Ovary (tissue), 7 donors: ENCODE measurements at regions not wholly inside any gene's neighbourhood (a gene's known extent, or its start where the extent isn't known, plus 50 kb on each side); places are given as distances from the start of the nearest gene placed in this dataset.
A peak's percentile ranks its signal among the peaks of the same experiment; 100 is the strongest.

Experiments
- DNase-seq, 5 donors: peaks; one replicate each; pipeline ENCODE4 v3.0.0-alpha.2; 2019 to 2020
- H3K27ac ChIP-seq, 2 donors: fragments of 200-600 bp; one replicate each; pipeline versions ENCODE4 v1.5.1 to v1.8.0; 2019 to 2022
- H3K27me3 ChIP-seq: fragments of 200-600 bp; one replicate; pipeline ENCODE4 v1.8.0; 2022
- H3K36me3 ChIP-seq: fragments of 200-600 bp; sonication (generic); one replicate; pipeline ENCODE4 v1.5.1; 2019
- H3K4me1 ChIP-seq: one replicate; pipeline ENCODE4 v1.8.1; 2013; ENCODE audit warnings: mild to moderate bottlenecking, moderate library complexity; ENCODE audit not compliant: insufficient read depth
- H3K4me3 ChIP-seq: fragments of 200-600 bp; sonication (generic); one replicate; pipeline ENCODE4 v1.5.1; 2017
- H3K9me3 ChIP-seq, 2 donors: fragments of 200-600 bp in 1 of 2; sonication (generic) in 1 of 2; one replicate each; pipeline versions ENCODE4 v1.5.1 to v1.8.1; 2013 to 2019; ENCODE audit warnings: mild to moderate bottlenecking in 1 of 2, moderate library complexity in 1 of 2
- EP300 ChIP-seq: sonication (generic); formaldehyde crosslinking; IDR thresholded peaks from one replicate; pipeline ENCODE4 v1.6.1; 2017; ENCODE audit warnings: antibody characterized with exemption
- POLR2A ChIP-seq: fragments of 450-650 bp; IDR thresholded peaks from one replicate; pipeline ENCODE4 v1.6.1; 2017; ENCODE audit warnings: antibody characterized with exemption, mild to moderate bottlenecking, moderate library complexity
- whole genome bisulfite sequencing, 3 donors: extraction: QIAGEN DNeasy Blood & Tissue Kit in 1 of 3; methylation state at CpG; one replicate each; pipeline versions ENCODE4 v1.1.5 to v1.1.7; 2013 to 2017; 5-methylcytosine and 5-hydroxymethylcytosine counted together
- intact Hi-C, 4 donors: fragments of 100-400 bp; cut with DNase I; formaldehyde crosslinking; loops; one replicate each; pipeline versions ENCODE4 v1.11.0 to v1.15.1; 2022 to 2023
- TF ChIP-seq, protein P1 (sequence below), 3 donors: fragments of 450-650 bp in 2 of 3; fragments of 200-600 bp in 1 of 3; IDR thresholded peaks; one replicate each; pipeline versions ENCODE4 v1.5.1 to v1.8.0; 2016 to 2022; ENCODE audit warnings: antibody characterized with exemption in 3 of 3, mild to moderate bottlenecking in 1 of 3
- donor health status: DM: no; HTN: no; CAD: no; lungs with moderate emphysema.
- donor health status: DM: no; HTN: no; CAD: no.
- donor health status: Bipolar disorder and iron deficiency.
- donor health status: DM: no; HTN: no; CAD: no.
- donor health status: DM: yes; HTN: yes; CAD: no.

GRCh38 chr6:137999815-138000214 lies 107.4 kb downstream of the PERP start:
- H3K4me1 ChIP-seq = no peaks in the 10 kb centered on the region
- intact Hi-C loops = loop anchor here in 1 of 4 donors (10.0 kb wide), 1 partner anchor 105 kb away; the partner anchor contains the start of gene PERP
- no peak overlapping the region for H3K27ac ChIP-seq
- H3K27me3 ChIP-seq = no peaks in the 10 kb centered on the region
- no peak overlapping the region for H3K4me3 ChIP-seq
- no peak for DNase-seq
- H3K9me3 ChIP-seq = no peaks in the 10 kb centered on the region
- H3K36me3 ChIP-seq = no peaks in the 10 kb centered on the region
- 60 to 73% (median 65%) methylated on average over 5 of the region's 5 CpGs for WGBS, 3 donors
- TF ChIP-seq, protein P1, sequence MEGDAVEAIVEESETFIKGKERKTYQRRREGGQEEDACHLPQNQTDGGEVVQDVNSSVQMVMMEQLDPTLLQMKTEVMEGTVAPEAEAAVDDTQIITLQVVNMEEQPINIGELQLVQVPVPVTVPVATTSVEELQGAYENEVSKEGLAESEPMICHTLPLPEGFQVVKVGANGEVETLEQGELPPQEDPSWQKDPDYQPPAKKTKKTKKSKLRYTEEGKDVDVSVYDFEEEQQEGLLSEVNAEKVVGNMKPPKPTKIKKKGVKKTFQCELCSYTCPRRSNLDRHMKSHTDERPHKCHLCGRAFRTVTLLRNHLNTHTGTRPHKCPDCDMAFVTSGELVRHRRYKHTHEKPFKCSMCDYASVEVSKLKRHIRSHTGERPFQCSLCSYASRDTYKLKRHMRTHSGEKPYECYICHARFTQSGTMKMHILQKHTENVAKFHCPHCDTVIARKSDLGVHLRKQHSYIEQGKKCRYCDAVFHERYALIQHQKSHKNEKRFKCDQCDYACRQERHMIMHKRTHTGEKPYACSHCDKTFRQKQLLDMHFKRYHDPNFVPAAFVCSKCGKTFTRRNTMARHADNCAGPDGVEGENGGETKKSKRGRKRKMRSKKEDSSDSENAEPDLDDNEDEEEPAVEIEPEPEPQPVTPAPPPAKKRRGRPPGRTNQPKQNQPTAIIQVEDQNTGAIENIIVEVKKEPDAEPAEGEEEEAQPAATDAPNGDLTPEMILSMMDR (IDR thresholded peaks at IDR 0.05) = no peak
- TF ChIP-seq EP300 (no peak), POLR2A (no peak)

GRCh38 chr6:138000941-138001340 lies 106.3 kb downstream of the PERP start:
- DNase-seq = no peak
- H3K36me3 ChIP-seq = no peaks in the 10 kb centered on the region
- no peaks in the 10 kb centered on the region for H3K27me3 ChIP-seq
- TF ChIP-seq, protein P1 (IDR thresholded peaks at IDR 0.05) = no peak
- TF ChIP-seq EP300 (no peak), POLR2A (no peak)
- H3K9me3 ChIP-seq = no peaks in the 10 kb centered on the region
- no peaks in the 10 kb centered on the region for H3K4me1 ChIP-seq
- H3K27ac ChIP-seq = no peak overlapping the region
- H3K4me3 ChIP-seq = no peak overlapping the region
- intact Hi-C loops = loop anchor here in 1 of 4 donors (10.0 kb wide), 1 partner anchor 104 kb away; the partner anchor contains the start of gene PERP

GRCh38 chr6:138001750-138002349 lies 105.4 kb downstream of the PERP start:
- no peak overlapping the region for H3K4me3 ChIP-seq
- no peaks in the 10 kb centered on the region for H3K27me3 ChIP-seq
- H3K27ac ChIP-seq = no peak overlapping the region
- TF ChIP-seq, protein P1 (IDR thresholded peaks at IDR 0.05) = peak in 2 of 3 donors; percentile 23 to 41
- TF ChIP-seq EP300 = no peak
- peak in 2 of 5 donors; percentile 13 to 35 for DNase-seq
- no peaks in the 10 kb centered on the region for H3K4me1 ChIP-seq
- H3K36me3 ChIP-seq = no peaks in the 10 kb centered on the region
- intact Hi-C loops = loop anchor here in 1 of 4 donors (10.0 kb wide), 1 partner anchor 103 kb away; the partner anchor contains the start of gene PERP
- WGBS, 3 donors = 12 to 14% (median 12%) methylated on average over 6 of the region's 6 CpGs
- H3K9me3 ChIP-seq = no peaks in the 10 kb centered on the region

DNA sequence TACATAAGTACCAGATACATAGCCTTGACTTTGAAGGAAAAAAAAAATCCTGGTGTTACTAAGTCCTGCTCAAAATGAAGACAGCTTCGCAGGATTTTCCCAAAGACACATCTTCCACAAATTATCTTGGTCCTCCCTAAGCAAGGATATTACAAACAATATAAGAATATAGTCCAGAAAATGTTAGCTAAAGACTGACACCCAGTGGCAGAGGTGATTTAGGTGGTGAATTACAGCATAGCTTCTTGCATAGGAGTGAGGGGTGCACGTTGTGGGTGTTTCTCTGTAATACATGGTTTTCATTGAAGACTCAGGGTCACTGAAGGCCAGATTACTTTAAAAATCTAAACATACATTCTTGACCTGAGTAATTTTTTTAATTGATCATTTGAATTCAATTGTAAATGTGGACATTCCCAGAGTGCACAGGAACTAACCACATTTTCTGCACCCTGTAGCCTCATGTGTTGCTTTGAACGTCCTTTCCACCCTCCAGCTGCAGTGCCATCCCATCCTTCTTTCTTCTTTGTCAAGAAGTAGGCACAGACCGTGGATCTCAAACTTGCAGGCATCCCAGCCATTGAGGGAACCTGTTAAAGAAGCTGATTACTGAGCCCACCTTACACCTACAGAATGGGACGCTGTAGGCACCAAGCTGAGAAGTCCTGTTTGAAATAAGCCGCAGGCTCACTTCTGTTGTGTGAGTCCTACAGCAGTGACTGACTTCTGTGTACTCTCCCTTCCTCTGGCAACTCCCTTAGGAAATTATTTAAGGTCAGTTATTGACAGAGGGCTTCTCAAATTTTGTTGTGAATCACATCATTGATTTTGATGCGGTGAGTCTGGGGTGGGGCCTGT lies 102.6 kb downstream of the PERP start:
- TF ChIP-seq, protein P1 (IDR thresholded peaks at IDR 0.05) = peak in 1 of 3 donors; percentile 11
- TF ChIP-seq EP300 = no peak
- DNase-seq = no peak
- 40 to 45% (median 44%) methylated on average over 7 of the region's 7 CpGs for WGBS, 3 donors
- Histone ChIP-seq H3K4me3 (no peak overlapping the region), H3K36me3 (no peaks in the 10 kb centered on the region), H3K9me3 (no peaks in the 10 kb centered on the region), H3K27ac (no peak overlapping the region), H3K4me1 (no peaks in the 10 kb centered on the region), H3K27me3 (no peaks in the 10 kb centered on the region)
- intact Hi-C loops = loop anchor here in 1 of 4 donors (10.0 kb wide), 1 partner anchor 100 kb away; the partner anchor contains the start of gene PERP
